ENCODE measurements at regions not wholly inside any gene's neighbourhood (a gene's known extent, or its start where the extent isn't known, plus 50 kb on each side); places are given as distances from the start of the nearest gene placed in this dataset.

DNA sequence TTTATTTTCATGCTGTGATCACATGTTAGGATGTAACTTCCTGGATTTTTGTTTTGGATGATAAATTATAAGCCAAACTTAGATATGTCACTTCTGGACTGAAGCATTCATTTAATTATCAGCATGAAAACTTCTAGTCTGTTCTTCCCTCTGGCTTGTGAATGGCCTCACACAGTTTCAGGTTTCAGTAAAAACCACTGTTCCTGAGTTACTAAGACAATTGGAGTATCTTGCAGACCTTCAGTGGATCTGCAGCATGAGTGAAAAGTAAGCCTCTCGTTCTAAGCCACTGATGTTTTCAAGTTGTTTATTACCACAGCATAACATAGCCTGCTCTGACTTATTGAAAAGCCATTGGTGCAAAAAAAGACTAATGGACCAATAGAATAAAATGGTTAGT lies 55.3 kb upstream of the RGS21 start:
- no peak for TF ChIP-seq EZH2phosphoT487 (IDR thresholded peaks at IDR 0.05; ENCODE audit: borderline replicate concordance, low read length)
- TF ChIP-seq, protein P1, sequence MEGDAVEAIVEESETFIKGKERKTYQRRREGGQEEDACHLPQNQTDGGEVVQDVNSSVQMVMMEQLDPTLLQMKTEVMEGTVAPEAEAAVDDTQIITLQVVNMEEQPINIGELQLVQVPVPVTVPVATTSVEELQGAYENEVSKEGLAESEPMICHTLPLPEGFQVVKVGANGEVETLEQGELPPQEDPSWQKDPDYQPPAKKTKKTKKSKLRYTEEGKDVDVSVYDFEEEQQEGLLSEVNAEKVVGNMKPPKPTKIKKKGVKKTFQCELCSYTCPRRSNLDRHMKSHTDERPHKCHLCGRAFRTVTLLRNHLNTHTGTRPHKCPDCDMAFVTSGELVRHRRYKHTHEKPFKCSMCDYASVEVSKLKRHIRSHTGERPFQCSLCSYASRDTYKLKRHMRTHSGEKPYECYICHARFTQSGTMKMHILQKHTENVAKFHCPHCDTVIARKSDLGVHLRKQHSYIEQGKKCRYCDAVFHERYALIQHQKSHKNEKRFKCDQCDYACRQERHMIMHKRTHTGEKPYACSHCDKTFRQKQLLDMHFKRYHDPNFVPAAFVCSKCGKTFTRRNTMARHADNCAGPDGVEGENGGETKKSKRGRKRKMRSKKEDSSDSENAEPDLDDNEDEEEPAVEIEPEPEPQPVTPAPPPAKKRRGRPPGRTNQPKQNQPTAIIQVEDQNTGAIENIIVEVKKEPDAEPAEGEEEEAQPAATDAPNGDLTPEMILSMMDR (conservative IDR thresholded peaks at IDR 0.05; ENCODE audit: low read depth, low read length), result no peak
- no peak for TF ChIP-seq EZH2 (IDR thresholded peaks at IDR 0.05; ENCODE audit: low read length, unreplicated experiment)

Measured in PC-3 (cell line).